ENCODE measurements at regions not wholly inside any gene's neighbourhood (a gene's known extent, or its start where the extent isn't known, plus 50 kb on each side); places are given as distances from the start of the nearest gene placed in this dataset.

DNA sequence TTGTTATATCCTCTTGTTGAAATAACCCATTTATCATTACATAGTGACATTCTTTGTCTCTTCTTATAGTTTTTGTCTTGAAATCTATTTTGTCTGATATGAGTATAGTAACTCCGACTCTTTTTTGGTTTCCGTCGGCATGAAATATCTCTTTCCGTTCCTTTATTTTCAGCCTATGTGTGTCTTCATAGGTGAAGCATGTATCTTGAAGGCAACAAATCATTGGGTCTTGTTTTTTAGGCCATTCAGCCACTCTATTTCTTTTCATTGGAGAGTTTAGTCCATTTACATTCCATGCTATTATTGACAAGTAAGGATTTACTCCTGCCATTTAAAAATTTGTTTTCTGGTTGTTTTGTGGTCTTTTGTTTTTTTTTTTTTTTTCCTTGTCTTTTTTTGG is 441.9 kb upstream of the KAZN start:
- DNase-seq (no peak), ATAC-seq (replicated peaks in 1 of 4) (no peak)
- POLR2A ChIA-PET: no interaction called here
- H3K4me1 Mint-ChIP-seq: no peaks in the 10 kb centered on the region
- CTCF ChIA-PET: no interaction called here
- no CpG with 5 or more reads among the region's 4 CpGs for WGBS (ENCODE audit: insufficient coverage)
- no peaks in the 10 kb centered on the region for H3K36me3 ChIP-seq (ENCODE audit: control insufficient read depth in 2 of 2, extremely low read depth in 1 of 2, insufficient read depth in 1 of 2, low read length in 1 of 2)
- H3K4me1 ChIP-seq (ENCODE audit: control insufficient read depth in 1 of 2, extremely low read depth in 1 of 2, insufficient read depth in 2 of 2, low read length in 2 of 2): no peaks in the 10 kb centered on the region
- no peak overlapping the region for H3K4me3 Mint-ChIP-seq
- H3K9me3 Mint-ChIP-seq: peaks cover 24 to 26% (median 26%) of the 10 kb centered on the region in 3 donors
- H3K9me3 ChIP-seq: no peaks in the 10 kb centered on the region
- no peak overlapping the region for H3K27ac Mint-ChIP-seq
- no peak overlapping the region for H3K27ac ChIP-seq (ENCODE audit: low read length)
- H3K36me3 Mint-ChIP-seq: no peaks in the 10 kb centered on the region
- no peak overlapping the region for H3K4me3 ChIP-seq (ENCODE audit: control insufficient read depth in 1 of 2, extremely low read depth in 1 of 2, low read length in 1 of 2)
- H3K27me3 Mint-ChIP-seq: peaks cover 1 to 5% of the 10 kb centered on the region in 2 donors
- H3K27me3 ChIP-seq (replicated peaks in 1 of 2; ENCODE audit: control insufficient read depth in 2 of 2, extremely low read depth in 1 of 2, insufficient read depth in 2 of 2, low read length in 1 of 2): no peaks in the 10 kb centered on the region

DNA sequence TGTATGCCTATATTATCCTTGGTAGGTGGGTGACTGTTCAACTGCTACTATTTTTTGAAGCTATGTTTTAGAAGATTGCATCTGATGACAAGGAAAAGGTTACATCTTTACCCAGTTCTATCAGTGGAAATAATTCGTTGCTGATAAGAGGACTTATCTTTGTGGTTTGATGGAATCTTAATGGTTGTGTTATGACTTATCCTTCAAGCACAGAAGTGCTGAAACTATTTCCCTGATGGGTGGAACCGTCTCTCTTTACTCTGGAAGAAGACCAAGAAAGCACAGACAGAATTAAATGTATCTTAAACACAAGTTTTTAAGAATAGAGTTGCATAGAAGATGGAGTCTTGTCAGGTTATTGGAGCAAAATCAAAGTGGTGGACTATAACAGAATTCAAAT is 437.7 kb upstream of the KAZN start:
- WGBS (ENCODE audit: insufficient coverage): no CpG with 5 or more reads among the region's 2 CpGs
- Mint-ChIP-seq H3K4me1 (no peaks in the 10 kb centered on the region), H3K4me3 (no peak overlapping the region), H3K27ac (no peak overlapping the region), H3K9me3 (peaks cover 32 to 38% (median 32%) of the 10 kb centered on the region in 3 donors), H3K27me3 (peaks cover 0 to 4% of the 10 kb centered on the region in 2 donors), H3K36me3 (no peaks in the 10 kb centered on the region)
- ChIA-PET CTCF (no interaction called here), POLR2A (no interaction called here)
- no peak for ATAC-seq (replicated peaks in 1 of 4)
- Histone ChIP-seq H3K27ac (ENCODE audit: low read length) (no peak overlapping the region), H3K4me3 (ENCODE audit: control insufficient read depth in 1 of 2, extremely low read depth in 1 of 2, low read length in 1 of 2) (no peak overlapping the region), H3K27me3 (replicated peaks in 1 of 2; ENCODE audit: control insufficient read depth in 2 of 2, extremely low read depth in 1 of 2, insufficient read depth in 2 of 2, low read length in 1 of 2) (no peaks in the 10 kb centered on the region), H3K36me3 (ENCODE audit: control insufficient read depth in 2 of 2, extremely low read depth in 1 of 2, insufficient read depth in 1 of 2, low read length in 1 of 2) (no peaks in the 10 kb centered on the region), H3K4me1 (ENCODE audit: control insufficient read depth in 1 of 2, extremely low read depth in 1 of 2, insufficient read depth in 2 of 2, low read length in 2 of 2) (no peaks in the 10 kb centered on the region), H3K9me3 (no peaks in the 10 kb centered on the region)
- DNase-seq: no peak

DNA sequence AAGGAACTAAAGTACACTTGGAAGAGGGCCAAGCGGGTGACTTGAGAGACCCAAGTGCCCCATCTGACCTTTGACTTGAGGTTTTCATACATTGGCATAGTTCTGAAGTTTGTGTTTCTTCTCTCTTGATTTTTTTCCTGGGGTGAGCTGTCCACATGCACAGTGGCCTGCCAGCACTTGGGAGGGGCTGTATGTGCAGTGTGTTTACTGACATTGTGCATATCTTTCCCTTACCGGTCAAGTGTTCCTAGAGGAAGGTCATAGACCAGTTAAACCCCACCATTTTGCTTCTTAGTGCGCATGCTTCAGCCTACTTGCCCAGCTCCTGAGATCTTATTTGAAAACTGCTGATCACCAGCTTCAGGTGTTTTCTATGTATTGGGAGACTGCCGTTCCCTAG is 435.2 kb upstream of the KAZN start:
- Histone ChIP-seq H3K9me3 (no peaks in the 10 kb centered on the region), H3K27ac (ENCODE audit: low read length) (no peak overlapping the region), H3K4me1 (ENCODE audit: control insufficient read depth in 1 of 2, extremely low read depth in 1 of 2, insufficient read depth in 2 of 2, low read length in 2 of 2) (no peaks in the 10 kb centered on the region), H3K27me3 (replicated peaks in 1 of 2; ENCODE audit: control insufficient read depth in 2 of 2, extremely low read depth in 1 of 2, insufficient read depth in 2 of 2, low read length in 1 of 2) (peaks cover 0 to 8% of the 10 kb centered on the region in 2 experiments), H3K36me3 (ENCODE audit: control insufficient read depth in 2 of 2, extremely low read depth in 1 of 2, insufficient read depth in 1 of 2, low read length in 1 of 2) (no peaks in the 10 kb centered on the region), H3K4me3 (ENCODE audit: control insufficient read depth in 1 of 2, extremely low read depth in 1 of 2, low read length in 1 of 2) (no peak overlapping the region)
- Mint-ChIP-seq H3K27me3 (peaks cover 0 to 4% of the 10 kb centered on the region in 2 donors), H3K4me3 (no peak overlapping the region), H3K9me3 (peaks cover 12 to 21% (median 15%) of the 10 kb centered on the region in 3 donors), H3K4me1 (no peaks in the 10 kb centered on the region), H3K36me3 (no peaks in the 10 kb centered on the region), H3K27ac (no peak overlapping the region)
- DNase-seq: no peak
- no peak for ATAC-seq (replicated peaks in 1 of 4)
- POLR2A ChIA-PET: no interaction called here
- WGBS (ENCODE audit: insufficient coverage): no CpG with 5 or more reads among the region's 4 CpGs
- CTCF ChIA-PET: no interaction called here

DNA sequence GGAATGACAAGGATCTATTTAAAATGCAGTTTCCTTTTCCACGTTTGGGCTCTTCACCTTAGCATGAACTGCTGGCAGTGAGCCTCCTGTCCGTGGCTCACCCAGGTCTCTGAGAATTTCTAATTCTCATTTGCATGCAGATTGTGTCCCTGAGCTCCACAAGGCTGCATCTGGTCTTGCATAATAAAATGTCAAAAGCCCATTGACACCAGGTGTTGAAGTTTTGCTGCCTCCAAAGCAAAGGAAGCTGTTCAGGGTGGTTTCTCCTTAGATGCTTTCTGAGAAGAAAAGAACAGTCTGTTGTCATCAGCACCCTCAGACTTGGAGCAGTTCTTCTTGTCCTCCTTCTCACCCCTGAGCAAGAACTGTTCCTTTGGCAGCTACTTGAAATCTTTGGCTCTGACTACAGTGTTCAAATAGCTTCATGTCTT is 433.1 kb upstream of the KAZN start:
- Histone ChIP-seq H3K9me3 (no peaks in the 10 kb centered on the region), H3K27me3 (replicated peaks in 1 of 2; ENCODE audit: control insufficient read depth in 2 of 2, extremely low read depth in 1 of 2, insufficient read depth in 2 of 2, low read length in 1 of 2) (peaks cover 0 to 8% of the 10 kb centered on the region in 2 experiments), H3K4me3 (ENCODE audit: control insufficient read depth in 1 of 2, extremely low read depth in 1 of 2, low read length in 1 of 2) (no peak overlapping the region), H3K4me1 (ENCODE audit: control insufficient read depth in 1 of 2, extremely low read depth in 1 of 2, insufficient read depth in 2 of 2, low read length in 2 of 2) (no peaks in the 10 kb centered on the region), H3K27ac (ENCODE audit: low read length) (no peak overlapping the region), H3K36me3 (ENCODE audit: control insufficient read depth in 2 of 2, extremely low read depth in 1 of 2, insufficient read depth in 1 of 2, low read length in 1 of 2) (no peaks in the 10 kb centered on the region)
- 17% methylated on average over 2 of the region's 2 CpGs for WGBS (ENCODE audit: insufficient coverage)
- no peak overlapping the region for H3K4me3 Mint-ChIP-seq
- peaks cover 0 to 4% of the 10 kb centered on the region in 2 donors for H3K27me3 Mint-ChIP-seq
- no peaks in the 10 kb centered on the region for H3K4me1 Mint-ChIP-seq
- POLR2A ChIA-PET: no interaction called here
- no peak overlapping the region for H3K27ac Mint-ChIP-seq
- H3K9me3 Mint-ChIP-seq: peaks cover 10 to 17% (median 12%) of the 10 kb centered on the region in 3 donors
- CTCF ChIA-PET: no interaction called here
- no peak for DNase-seq
- H3K36me3 Mint-ChIP-seq: no peaks in the 10 kb centered on the region
- no peak for ATAC-seq (replicated peaks in 1 of 4)

DNA sequence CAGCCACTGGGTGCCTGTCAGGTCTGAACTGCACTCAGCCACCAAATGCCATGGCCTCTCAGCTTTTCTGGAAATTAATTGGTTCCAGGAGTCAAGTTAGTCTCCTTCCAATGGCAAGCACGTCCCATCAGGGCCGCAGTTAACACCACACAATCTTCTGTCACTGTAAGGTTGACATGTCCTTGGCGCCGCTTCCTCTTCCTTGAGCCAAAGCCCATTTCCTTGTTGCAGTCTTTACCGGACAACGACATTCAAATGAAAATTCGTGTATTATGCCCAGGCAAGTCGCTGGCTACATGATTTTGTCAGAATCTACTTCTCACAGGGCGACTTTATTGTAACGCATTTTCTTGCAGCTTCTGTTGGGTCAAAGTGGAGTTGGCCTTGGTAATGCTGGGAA is 430.6 kb upstream of the KAZN start:
- Mint-ChIP-seq H3K36me3 (no peaks in the 10 kb centered on the region), H3K4me3 (no peak overlapping the region), H3K9me3 (peaks cover 9 to 18% (median 10%) of the 10 kb centered on the region in 3 donors), H3K27ac (no peak overlapping the region), H3K27me3 (peaks cover 1 to 4% of the 10 kb centered on the region in 2 donors), H3K4me1 (no peaks in the 10 kb centered on the region)
- POLR2A ChIA-PET: no interaction called here
- H3K4me1 ChIP-seq (ENCODE audit: control insufficient read depth in 1 of 2, extremely low read depth in 1 of 2, insufficient read depth in 2 of 2, low read length in 2 of 2): no peaks in the 10 kb centered on the region
- peaks cover 0 to 8% of the 10 kb centered on the region in 2 experiments for H3K27me3 ChIP-seq (replicated peaks in 1 of 2; ENCODE audit: control insufficient read depth in 2 of 2, extremely low read depth in 1 of 2, insufficient read depth in 2 of 2, low read length in 1 of 2)
- no peaks in the 10 kb centered on the region for H3K9me3 ChIP-seq
- H3K27ac ChIP-seq (ENCODE audit: low read length): no peak overlapping the region
- 85% methylated on average over 8 of the region's 10 CpGs for WGBS (ENCODE audit: insufficient coverage)
- DNase-seq (no peak), ATAC-seq (replicated peaks in 1 of 4) (no peak)
- no peak overlapping the region for H3K4me3 ChIP-seq (ENCODE audit: control insufficient read depth in 1 of 2, extremely low read depth in 1 of 2, low read length in 1 of 2)
- CTCF ChIA-PET: no interaction called here
- H3K36me3 ChIP-seq (ENCODE audit: control insufficient read depth in 2 of 2, extremely low read depth in 1 of 2, insufficient read depth in 1 of 2, low read length in 1 of 2): no peaks in the 10 kb centered on the region

DNA sequence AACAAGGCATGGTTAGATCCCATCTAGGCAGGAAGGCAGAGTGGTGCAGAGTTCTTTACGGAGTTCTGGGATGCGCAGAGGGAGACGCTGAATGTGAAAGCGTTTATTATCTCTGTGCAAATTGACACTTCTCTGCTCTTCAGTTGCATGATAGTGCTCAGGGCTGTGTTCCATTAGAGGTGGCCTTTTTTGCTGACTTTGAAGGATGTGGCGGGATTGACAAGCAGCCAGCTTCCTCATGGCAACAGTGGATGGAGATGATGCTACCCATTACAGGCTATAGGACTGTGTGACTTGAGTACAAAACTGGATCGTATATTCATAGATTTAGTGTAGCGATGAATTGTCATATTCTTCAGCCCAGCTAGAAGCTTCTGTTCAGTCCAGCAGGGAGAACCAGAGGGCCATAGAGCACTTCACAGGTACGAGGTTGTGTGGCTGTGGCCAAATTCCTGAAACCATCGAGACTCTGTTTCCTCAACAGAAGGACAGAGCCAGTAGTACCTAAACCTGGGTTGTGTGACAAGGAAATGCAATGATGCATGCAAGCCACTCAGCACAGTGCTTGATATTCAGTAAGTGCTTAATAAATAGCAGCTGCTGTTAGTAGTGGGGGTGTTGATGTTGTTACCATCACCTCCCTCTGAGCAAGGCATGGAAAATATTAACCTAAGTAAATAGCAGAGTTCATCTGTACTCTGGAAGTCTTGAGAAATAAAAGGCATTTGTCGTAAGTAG is 430.0 kb upstream of the KAZN start:
- no peaks in the 10 kb centered on the region for H3K36me3 Mint-ChIP-seq
- 81% methylated on average over 9 of the region's 10 CpGs for WGBS (ENCODE audit: insufficient coverage)
- no peaks in the 10 kb centered on the region for H3K4me1 ChIP-seq (ENCODE audit: control insufficient read depth in 1 of 2, extremely low read depth in 1 of 2, insufficient read depth in 2 of 2, low read length in 2 of 2)

More for the DNA sequence above, 430.0 kb upstream of the KAZN start:
- Histone ChIP-seq H3K36me3 (ENCODE audit: control insufficient read depth in 2 of 2, extremely low read depth in 1 of 2, insufficient read depth in 1 of 2, low read length in 1 of 2) (no peaks in the 10 kb centered on the region), H3K9me3 (no peaks in the 10 kb centered on the region), H3K27me3 (replicated peaks in 1 of 2; ENCODE audit: control insufficient read depth in 2 of 2, extremely low read depth in 1 of 2, insufficient read depth in 2 of 2, low read length in 1 of 2) (peaks cover 0 to 8% of the 10 kb centered on the region in 2 experiments), H3K4me3 (ENCODE audit: control insufficient read depth in 1 of 2, extremely low read depth in 1 of 2, low read length in 1 of 2) (no peak overlapping the region), H3K27ac (ENCODE audit: low read length) (no peak overlapping the region)
- H3K4me1 Mint-ChIP-seq: no peaks in the 10 kb centered on the region
- ChIA-PET CTCF (no interaction called here), POLR2A (no interaction called here)
- no peak overlapping the region for H3K27ac Mint-ChIP-seq
- peaks cover 3 to 4% of the 10 kb centered on the region in 2 donors for H3K27me3 Mint-ChIP-seq
- H3K4me3 Mint-ChIP-seq: no peak overlapping the region
- ATAC-seq (replicated peaks in 1 of 4): no peak
- H3K9me3 Mint-ChIP-seq: peaks cover 4 to 15% (median 11%) of the 10 kb centered on the region in 3 donors
- no peak for DNase-seq

All from T-cell (primary cell).